SK-MEL-5 (cell line): ENCODE measurements at regions not wholly inside any gene's neighbourhood (a gene's known extent, or its start where the extent isn't known, plus 50 kb on each side); places are given as distances from the start of the nearest gene placed in this dataset.
"Not testable (repeated sequence)": the region's sequence is repeated elsewhere in the genome, so short reads cannot be mapped to it uniquely, and the experiment has no call there.

Experiments
- DNase-seq: peaks from one replicate; pipeline ENCODE4 v3.0.0-alpha.2; 2016; ENCODE audit warnings: low read depth, low spot score
- in situ Hi-C: cut with HindIII; loops from 2 replicates; pipeline ENCODE4 v1.10.0; 2016; ENCODE audit warnings: low sequenced_read_pairs, high pct_unique_total_duplicates, low pct_unique_long_range_greater_than_20kb

GRCh38 chr11:11220786-11221185, 132.3 kb downstream of the CSNK2A3 start:
- no peak for DNase-seq
- in situ Hi-C loops = no loop called here

GRCh38 chr11:11218629-11218986, 134.4 kb downstream of the CSNK2A3 start:
- DNase-seq = no peak
- in situ Hi-C loops = no loop called here

GRCh38 chr11:11217929-11218628, 135.0 kb downstream of the CSNK2A3 start:
- DNase-seq = no peak
- in situ Hi-C loops = no loop called here

DNA sequence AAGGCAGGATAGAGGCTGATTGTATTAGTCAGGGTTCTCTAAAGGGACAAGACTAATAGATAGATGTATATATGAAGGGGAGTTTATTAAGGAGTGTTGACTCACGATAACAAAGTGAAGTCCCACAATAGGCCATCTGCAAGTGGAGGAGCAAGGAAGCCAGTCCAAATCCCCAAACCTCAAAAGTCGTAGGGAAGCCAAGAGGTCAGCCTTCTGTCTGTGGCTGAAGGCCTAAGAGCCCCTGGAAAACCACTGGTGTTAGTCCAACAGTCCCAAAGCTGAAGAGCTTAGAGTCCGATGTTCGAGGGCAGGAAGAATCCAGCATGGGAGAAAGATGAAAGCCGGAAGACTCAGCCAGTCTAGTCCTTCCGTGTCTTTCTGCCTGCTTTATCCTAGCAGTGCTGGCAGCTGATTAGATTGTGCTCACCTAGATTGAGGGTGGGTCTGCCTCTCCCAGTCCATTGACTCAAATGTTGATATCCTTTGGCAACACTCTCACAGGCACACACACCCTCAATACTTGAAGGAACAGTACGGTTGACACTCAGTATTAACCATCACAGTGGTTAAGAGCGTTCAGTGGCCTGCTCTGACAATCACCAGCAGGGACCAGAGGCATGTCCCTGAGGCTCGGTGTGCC, 135.6 kb downstream of the CSNK2A3 start:
- no peak for DNase-seq
- in situ Hi-C loops = no loop called here

- in situ Hi-C loops = no loop called here
These were observed 137.1 kb downstream of the CSNK2A3 start for GRCh38 chr11:11215944-11216343.

DNA sequence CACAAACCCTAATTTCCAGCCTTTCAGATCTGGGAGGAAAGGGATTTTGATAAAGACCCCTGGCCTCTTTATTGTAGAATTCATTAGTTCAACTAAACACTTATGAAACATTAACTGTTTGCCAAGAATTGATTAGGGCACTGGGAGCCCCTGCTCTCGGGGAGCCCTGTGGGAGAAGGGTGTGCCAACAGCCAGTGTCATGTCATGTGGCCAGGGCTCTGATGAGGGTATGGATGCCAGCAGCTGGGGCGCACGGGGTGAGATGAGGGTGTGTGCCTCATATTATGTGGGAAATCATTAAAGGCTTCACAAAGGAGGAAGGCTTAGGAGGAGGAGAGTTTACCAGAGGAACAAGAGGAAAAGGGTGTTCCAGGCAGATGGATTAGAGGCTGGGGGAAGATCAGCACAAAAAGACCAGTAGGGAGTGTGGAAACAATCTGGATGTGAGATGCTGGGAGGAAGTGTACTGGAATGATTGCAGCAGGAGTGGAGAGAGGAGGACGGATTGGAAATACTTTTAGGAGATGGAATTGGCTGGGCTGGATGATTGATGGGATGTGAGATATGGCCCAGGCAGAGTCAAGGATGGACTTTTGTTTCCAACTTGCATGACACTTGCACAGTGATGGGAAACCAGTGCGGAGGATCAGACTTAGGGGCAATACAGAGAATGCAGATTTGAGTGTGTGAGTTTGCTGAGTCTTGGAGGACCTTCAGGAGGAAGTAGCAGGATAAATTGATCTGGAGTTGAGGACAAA, 137.8 kb downstream of the CSNK2A3 start:
- no peak for DNase-seq
- in situ Hi-C loops = no loop called here

More at GRCh38 chr11:11215944-11216343, 137.1 kb downstream of the CSNK2A3 start:
- DNase-seq = peak; percentile 52

DNA sequence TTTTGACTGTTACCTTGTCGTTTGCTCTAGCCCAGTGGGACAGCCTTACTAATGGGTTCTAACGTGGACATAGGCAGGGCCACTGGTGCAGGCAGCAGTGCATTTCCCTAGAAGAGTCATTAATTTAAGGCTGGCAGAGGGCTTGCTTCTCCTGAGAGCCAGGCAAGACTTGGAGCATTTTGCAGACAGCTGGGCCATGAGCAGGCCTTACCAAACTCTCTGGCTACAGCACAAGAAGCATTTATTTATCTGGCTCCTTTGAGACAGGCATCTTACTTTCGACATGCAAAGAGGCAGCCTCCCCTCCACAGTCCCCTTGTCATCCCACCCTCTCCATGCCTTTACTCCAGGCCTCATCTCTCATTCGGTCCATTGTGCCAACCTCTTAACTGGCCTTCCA, 139.9 kb downstream of the CSNK2A3 start:
- in situ Hi-C loops = no loop called here

DNA sequence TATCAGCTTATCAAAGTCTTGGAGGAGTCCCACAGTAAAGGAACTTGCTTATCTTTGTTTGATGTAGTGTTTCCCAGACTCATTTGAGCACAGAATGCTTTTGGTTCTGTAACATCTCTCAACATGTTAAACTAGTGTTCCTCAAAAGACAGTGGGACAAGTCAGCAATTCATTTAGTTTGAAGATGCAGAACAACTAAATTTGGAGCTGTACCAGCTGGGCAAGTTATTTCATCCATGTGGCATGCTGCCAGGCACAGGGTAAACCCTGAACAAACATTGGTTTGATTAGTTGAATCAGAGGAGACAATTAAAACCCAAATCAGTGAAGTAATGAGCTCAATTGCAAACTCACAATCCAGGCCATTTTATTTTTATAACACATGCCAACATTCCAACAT, 141.2 kb downstream of the CSNK2A3 start:
- peak; percentile 34 for DNase-seq
- in situ Hi-C loops = no loop called here

More for the DNA sequence above, 139.9 kb downstream of the CSNK2A3 start:
- no peak for DNase-seq

- DNase-seq = peak; percentile 97
- in situ Hi-C loops = no loop called here
These were observed 141.9 kb downstream of the CSNK2A3 start for GRCh38 chr11:11211186-11211585.

- no peak for DNase-seq
- in situ Hi-C loops = no loop called here
These were observed 142.6 kb downstream of the CSNK2A3 start for GRCh38 chr11:11210446-11210845.

DNA sequence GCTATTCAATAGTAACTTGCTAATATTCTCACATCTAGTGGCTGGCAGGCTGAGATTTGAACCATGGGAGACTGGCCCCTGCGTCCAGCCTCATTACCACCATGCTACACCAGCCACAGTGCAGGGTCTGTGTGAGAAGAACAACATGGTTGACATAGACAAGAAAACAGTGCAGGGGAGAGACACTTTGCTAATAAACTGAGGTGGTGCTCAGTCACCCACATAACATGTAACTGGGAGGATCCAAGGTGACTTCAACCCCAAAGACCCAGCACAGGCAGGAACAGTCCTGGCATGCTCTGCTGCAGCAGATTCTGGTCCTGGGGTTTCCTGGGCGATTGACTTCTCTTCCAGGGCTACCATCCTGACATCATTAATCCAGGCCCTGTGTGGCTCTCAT, 143.1 kb downstream of the CSNK2A3 start:
- in situ Hi-C loops = no loop called here
- DNase-seq = no peak

DNA sequence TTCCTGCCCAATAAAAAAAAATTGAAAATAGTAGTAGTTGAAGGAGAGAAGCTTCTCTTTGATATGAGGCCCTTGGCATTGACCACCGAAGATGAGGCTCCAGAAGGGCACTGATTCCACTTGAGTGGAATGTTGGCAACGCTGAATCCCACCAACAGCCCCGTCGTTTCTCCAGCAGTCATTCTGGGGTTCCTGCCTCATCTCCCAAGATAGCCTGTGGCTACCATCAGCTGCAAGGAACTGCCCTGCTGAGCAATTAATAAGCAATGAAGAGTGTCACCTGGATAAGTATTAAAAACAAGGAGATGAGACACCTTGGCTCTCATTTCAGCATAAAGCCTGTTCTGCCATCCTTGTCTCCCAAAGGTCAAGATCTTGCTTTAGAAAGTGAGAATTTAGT, 144.1 kb downstream of the CSNK2A3 start:
- in situ Hi-C loops = no loop called here
- DNase-seq = no peak

DNA sequence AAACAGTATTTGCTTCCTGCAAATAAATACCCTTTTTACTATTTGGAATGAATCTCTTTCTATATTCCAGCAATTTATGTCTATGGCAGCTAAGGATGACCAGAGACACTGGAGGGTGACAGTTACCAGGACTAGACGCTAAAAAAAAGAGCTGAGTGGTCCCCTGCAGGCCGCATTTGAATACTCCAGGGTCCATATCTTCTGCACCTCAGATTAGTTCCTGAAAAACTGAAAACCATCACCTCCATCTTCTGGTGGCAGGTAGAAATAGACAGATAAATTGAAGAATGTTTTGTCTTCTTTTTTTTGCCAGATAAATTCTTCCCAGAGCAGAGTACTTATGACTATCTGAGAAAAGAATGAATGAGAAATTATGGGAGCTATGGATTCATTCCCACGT, 145.6 kb downstream of the CSNK2A3 start:
- DNase-seq = peak; percentile 51
- in situ Hi-C loops = no loop called here

- in situ Hi-C loops = no loop called here
- peak; percentile 10 for DNase-seq
These were observed 146.6 kb downstream of the CSNK2A3 start for GRCh38 chr11:11206484-11206883.

- DNase-seq = no peak
- in situ Hi-C loops = no loop called here
These were observed 150.2 kb downstream of the CSNK2A3 start for GRCh38 chr11:11202885-11203284.

DNA sequence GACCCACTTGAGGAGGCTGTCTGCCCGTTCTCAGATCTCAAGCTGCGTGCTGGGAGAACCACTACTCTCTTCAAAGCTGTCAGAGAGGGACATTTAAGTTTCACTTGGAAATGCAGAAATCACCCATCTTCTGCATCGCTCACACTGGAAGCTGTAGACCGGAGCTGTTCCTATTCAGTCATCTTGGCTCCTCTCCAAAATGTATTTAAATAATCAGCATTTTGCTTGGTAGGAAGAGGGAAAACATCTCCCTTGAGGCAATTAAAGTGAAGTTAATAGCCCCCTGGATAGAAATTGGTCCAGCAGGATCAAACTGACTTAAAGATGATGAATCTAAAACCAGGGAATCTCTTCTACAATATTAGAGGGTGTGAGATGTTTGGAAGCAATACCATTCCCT, 151.7 kb downstream of the CSNK2A3 start:
- in situ Hi-C loops = not testable (repeated sequence)

GRCh38 chr11:11192541-11192940, 160.5 kb downstream of the CSNK2A3 start:
- in situ Hi-C loops = no loop called here
- DNase-seq = peak; percentile 71

More for the DNA sequence above, 151.7 kb downstream of the CSNK2A3 start:
- DNase-seq = not testable (repeated sequence)

DNA sequence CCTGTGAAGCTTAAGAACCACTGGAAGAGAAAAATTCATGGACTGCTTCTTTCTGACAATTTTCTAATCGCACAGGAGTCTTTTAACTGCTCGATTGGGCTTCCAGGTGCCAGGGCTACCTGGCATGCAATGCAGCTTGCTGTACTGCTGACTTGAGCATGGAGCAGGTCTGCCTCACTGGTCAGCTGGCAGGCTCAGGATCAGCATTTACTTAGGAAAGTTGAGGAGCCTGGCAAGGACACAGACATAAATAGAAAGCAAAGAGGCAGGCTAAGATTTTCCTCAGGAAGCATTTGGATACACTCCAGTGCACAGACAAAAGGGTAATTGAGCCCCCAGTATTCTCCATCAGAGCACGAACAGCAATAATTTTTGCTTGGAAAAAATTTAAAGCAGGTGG, 163.5 kb downstream of the CSNK2A3 start:
- peak; percentile 33 for DNase-seq
- in situ Hi-C loops = no loop called here

- DNase-seq = no peak
These were observed 166.8 kb downstream of the CSNK2A3 start for GRCh38 chr11:11186249-11186648.

More at GRCh38 chr11:11186249-11186648, 166.8 kb downstream of the CSNK2A3 start:
- in situ Hi-C loops = no loop called here
